Left colon (tissue), 2 donors: ENCODE measurements at regions not wholly inside any gene's neighbourhood (a gene's known extent, or its start where the extent isn't known, plus 50 kb on each side); places are given as distances from the start of the nearest gene placed in this dataset.

ENCODE experiments used
- ATAC-seq: fragments of 200-7000 bp; cut with Tn5 transposase; one replicate; pipeline ENCODE4 v1.9.1; 2020; ENCODE audit warnings: mild to moderate bottlenecking, moderate library complexity
- DNase-seq, 2 donors: peaks; one replicate each; pipeline ENCODE4 v3.0.0-alpha.2; 2020
- intact Hi-C, 2 donors: fragments of 100-400 bp; cut with DNase I in 1 of 2; cut with micrococcal nuclease in 1 of 2; formaldehyde crosslinking; loops; one replicate each; pipeline versions ENCODE4 v1.11.2 to v1.14.0; 2022; cut with DNase I, micrococcal nuclease
- donor health status: DM: no; HTN: no; CAD: no.
- donor health status: DM: yes; HTN: yes; CAD: no.

DNA sequence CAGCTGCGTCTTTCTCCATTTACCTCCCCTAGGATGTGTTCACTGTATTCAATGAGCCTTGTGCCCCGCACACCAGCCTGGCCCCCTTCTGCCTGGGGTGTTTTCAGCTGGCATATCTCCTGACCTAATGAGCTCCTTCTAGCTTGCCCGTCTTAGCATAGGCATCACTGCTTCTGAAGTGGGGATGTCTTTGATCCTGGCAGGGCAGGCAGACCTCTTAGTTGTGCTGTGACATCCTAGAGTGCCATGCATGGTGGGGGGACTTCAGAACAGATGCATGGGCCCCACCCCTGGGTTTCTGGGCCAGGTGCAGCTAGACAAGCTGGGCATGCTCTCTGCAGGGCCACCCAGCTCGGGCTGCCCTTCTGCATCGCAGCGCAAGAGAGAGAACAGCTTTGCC, 172.7 kb downstream of the GADD45G start:
- intact Hi-C loops = no loop called here
- DNase-seq = no peak
- ATAC-seq = no peak

DNA sequence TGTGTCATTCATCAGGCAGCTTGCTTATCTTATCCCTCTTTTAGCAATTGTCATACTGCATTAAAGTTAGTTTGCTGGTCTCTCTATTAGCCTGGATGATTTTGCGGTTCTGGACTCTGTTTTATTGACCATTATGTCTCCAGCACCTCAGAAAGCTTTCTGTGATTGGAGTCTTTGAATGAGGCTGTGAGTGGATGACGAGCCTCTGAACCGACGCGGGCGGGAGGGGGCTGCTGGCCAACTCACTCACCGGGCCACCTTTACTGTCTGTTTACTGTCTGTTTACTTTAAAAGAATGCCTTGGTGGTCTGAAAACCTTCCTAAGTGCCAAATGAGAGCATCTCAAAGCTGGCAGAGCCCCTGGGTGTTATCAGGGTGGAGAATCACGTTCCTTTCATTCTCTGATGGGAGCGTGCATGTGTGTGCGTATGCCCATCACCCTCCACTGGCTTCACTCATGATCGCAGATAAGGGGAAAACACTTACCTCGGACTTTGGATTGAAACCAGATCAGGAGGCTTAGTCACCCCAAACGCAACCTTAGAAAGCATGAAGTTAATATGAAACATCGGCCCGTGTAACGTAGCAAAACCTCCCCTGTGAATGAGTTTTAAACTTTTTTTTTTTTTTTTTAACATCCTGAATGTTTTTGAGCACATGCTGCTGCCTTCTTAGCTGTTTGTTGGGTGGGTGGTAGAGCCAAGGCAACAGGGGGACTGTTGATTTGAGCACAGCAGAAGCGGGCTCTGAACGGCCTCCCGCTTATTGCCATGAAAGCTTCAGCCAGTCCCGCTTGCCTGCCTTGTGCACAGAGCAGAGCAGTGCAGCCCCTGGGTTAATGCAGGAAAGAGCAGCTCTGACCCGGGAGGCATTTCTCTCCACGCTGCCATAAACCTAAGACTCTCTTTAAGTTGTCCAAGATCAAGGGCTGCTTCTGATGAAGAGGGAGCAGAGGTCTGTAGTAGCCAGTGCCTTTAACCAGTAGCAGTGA, 173.6 kb downstream of the GADD45G start:
- no peak for DNase-seq
- no peak for ATAC-seq
- intact Hi-C loops = no loop called here

DNA sequence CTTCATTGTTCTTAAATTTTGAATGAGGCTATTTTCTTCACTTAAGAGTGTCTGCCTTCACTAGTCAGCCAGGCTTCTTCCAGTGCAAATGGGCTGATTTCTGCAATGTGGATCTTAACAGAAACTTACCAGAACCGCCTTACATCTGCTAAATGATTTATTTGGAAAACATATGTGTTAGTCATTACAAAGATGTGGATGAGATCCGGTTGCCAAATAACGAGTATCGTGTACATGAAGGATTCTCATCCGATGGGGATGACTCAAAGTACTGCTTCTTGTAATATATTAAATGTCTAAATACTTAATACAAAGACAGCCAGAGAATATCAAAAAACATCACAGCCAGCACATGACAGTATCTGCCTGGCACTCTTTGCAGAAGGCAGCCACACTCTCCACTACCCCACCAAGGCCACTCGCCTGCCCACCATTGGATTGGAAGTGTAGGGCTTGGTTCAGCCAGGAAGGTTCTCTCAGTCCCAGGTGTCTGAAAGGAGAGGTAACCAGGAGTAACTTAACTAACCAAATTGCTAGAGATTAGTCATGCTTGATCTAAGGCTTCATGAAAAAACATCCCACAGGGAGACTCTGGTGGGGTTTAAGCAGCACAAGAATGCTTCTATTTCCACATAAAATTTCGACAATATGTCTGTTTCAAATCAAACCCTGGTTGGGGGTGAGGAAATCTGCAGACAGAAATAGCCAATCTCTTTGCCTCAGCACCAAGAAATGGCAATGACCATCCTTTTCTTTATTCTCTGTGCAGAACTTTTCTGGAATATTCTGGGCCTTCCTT, 174.8 kb downstream of the GADD45G start:
- DNase-seq = no peak
- ATAC-seq = no peak
- intact Hi-C loops = no loop called here

DNA sequence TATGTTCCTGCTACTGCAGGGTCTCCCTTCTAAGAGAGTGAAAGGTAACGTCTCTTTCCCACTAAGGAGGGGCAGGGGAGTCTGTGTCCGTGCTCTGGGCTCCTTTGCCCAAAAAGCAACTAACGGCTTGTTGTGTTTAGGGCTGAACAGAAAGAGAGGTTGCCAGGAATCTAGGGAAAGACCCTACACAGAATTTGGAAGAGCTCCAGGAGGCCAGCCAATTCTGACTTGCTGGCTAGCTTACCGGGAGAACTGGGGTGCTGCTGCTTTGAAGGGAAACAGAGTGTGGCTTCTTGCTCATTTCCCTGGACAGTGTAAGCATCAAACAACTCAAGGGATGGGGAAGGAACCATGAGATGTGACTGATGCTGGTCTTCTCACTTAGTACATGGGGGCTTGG, 176.1 kb downstream of the GADD45G start:
- intact Hi-C loops = no loop called here
- ATAC-seq (no peak), DNase-seq (no peak)

DNA sequence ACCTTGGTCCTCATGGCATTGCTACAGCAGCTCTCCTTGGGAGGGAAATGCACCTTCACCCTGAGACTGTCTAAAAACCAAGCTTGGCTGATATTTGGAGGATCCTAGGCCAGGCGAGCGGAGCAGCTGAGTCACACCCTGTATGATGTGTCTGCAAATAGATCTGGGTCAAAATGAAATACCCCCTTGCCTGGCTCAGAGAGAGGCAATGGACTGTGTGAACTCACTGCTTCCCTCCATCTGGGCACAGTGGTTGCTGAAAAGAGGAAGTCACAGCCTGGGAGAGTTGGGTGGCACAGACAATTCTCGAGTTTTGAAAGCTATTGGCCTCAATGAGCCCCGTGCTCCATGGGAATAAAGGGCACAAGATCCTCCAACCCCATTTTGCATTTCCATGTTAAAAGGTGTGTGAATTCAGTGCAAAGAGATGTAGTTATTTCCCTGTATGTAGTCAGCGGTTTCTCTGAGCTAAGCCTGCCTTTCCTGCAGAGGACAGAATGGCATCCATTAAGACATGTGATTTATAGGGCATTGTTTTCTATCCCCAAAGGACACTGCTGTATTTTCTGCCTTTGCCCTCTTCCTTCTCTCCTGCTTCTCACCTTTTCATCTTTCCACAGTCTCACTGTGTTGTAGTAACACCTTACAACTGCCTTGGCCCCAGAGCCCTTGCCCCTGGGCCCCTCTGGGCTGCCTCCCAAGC, 177.2 kb downstream of the GADD45G start:
- ATAC-seq (no peak), DNase-seq (no peak)
- intact Hi-C loops = no loop called here

DNA sequence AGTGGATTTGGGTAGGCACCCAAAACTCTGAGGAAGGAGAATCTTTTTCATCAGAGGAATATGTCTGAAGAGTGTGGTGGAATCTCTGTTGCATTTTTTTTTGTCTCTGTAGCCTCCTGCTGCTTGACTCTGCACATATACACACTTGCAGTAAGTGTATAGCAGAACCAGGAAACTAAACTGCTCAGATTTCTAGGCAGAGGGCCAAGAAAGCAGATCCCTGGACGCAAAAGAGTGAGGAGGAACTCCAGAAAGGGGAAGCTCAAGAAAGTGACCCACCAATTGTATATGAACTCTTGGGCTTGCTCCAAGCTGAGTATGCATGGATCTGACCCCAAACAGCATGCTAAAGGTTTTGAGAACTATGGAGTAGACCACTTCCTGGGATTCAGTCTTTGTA, 181.8 kb downstream of the GADD45G start:
- ATAC-seq (peak; percentile 91), DNase-seq (peak; percentile 27 to 34)
- intact Hi-C loops = no loop called here

DNA sequence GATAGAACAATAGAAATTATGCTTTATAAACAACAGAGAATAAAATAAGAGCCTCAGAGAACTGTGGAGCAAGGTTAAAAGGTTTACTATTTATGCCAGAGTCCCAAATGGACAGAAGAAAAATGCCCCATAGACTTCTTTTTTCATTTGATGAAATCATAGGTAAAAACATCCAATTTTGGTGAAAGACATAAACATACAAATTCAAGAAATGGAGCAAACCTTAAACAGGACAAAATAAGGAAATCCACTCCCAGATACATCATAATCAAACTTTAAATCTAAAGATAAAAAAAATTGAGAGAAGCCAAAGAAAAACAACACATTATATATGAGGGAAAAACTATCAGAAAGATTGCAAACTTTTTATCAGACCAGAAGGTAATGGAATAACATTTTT, 182.8 kb downstream of the GADD45G start:
- DNase-seq (no peak), ATAC-seq (no peak)
- intact Hi-C loops = no loop called here

DNA sequence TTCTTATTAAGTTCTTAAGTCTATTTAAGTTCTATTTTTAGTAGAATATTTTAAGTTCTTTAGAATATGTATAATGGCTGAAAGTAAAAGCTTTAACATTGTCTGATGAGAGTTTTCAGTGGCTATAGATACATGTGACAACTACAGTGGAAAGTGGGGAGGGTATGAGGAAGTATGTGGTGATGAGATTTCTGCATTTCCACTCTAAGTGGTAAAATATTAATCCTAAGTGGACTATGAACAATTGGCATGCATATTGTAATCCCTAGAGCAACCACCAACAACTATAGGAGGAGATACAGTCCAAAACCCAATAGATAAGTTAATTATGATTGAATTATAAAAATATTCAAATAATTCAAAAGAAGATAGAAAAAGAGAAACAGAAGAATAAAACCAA, 183.6 kb downstream of the GADD45G start:
- intact Hi-C loops = no loop called here
- DNase-seq = no peak
- ATAC-seq = no peak

DNA sequence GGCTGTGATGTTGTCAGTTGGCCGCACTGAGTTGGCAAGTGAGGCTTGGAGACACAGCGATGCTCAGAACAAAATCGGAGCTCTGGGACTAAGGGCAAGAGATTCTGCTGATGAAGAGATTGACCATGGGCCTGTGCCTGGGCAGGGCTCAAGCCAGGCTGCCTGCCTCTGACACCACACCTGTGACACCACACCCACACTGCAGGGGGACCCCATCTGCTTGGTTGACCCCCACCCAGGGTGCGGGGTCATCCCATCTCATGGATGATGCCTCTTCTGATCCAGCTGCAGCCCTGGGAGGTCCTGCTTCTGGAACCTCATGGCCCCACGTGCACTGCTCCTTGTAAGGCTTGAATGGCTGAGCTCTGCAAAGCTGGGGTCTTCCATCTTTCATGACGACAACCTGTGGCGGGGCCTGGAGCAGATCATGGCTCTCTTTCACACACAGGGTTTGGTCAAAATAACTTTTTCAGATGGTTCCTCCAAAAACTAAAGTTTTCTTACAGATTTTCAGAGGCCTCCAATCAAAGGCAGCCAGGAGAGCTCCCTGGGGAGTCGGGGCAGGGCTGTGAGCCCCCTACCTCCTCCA, 185.2 kb downstream of the GADD45G start:
- intact Hi-C loops = no loop called here
- no peak for ATAC-seq
- no peak for DNase-seq

DNA sequence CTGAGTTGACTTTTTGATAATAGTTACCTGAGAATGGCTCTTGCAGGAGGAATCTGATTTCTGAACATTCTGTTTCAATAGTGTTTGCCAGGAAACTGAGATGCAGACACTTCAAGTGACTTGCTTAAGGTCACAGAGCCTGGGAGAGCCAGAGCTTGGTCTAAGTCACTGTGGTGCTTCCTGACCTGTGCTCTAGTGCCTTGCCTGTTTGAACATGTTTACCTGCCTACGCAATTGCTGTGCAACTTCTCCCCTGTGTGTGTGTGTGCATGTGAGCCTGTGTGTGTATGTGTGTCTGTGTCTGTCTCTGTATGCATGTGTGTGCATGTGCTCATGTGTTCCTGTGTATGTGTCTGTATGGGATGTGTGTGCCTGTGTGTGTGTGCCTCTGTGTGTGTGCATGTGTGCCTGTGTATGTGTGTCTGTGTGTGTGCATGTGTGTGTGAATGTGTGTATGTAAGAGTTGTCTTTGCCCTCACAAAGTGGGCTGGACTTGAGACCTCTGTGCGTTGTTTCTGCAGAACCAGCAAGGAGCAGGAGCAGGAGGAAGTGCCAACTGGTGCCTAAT, 185.8 kb downstream of the GADD45G start:
- intact Hi-C loops = no loop called here
- DNase-seq (no peak), ATAC-seq (peak; percentile 63)

DNA sequence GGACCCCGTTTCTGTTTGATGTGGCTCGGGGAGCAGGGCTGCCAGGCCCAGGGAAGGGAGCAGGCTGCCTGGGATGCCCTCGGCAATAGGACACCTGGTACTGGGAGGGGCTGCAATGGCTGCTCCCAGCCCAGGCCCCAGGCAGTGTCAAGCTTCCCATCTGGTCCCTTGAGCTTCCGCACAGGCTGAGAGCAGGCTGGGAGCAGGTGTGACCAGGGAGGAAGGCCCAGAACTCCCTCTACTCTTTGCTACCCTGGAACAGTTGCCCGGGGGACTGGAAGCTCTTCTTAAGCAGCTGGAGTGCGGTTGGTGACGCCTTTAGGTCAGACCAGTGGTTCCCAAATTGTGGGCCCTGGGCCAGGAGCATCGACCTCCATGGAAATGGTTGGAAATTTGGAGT, 186.9 kb downstream of the GADD45G start:
- DNase-seq (no peak), ATAC-seq (peak; percentile 29)
- intact Hi-C loops = no loop called here

DNA sequence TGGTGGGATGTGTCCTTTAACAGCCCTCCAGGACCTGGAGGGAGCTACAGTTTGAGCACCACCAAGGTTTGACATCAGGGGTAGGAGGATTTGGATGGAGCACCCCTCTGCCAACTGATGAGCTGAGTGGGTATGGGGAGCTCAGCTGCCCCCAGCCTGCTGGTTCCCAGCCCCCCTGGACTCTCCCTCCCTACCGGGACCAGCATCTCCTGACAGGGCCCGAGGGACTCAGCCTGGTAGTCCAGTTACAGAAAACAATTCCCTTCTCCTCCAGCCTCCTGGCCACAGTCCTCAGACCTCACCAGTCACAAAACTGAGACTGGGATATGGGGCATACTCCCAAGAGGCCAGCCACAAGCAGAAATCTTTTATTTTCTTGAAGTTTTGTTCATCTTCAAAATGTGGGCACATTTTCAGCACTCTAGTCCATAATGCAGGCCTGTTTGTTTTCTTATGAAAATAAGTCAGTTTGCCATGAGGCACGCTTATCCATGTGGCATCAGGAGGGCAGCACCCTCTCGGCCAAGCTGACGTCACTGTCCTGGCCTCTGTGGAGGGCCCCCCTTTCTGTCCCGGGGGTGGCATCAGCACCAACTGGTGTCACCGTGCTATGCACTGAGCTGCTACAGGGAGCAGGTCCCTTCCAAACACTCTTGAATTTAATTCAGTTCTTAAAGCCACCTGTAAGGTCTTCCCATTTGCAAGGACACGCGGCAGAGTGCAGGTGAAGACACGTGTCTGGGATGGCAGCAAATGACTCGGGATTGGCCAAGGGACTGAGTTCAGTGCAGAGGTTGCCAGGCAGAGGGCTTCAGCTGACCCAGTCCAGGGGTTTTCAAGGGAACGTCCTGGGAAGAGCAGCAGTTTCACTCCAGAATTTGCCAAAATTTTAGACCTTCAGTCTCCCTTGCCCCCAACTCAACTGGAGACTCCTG, 187.6 kb downstream of the GADD45G start:
- ATAC-seq (no peak), DNase-seq (no peak)
- intact Hi-C loops = no loop called here

DNA sequence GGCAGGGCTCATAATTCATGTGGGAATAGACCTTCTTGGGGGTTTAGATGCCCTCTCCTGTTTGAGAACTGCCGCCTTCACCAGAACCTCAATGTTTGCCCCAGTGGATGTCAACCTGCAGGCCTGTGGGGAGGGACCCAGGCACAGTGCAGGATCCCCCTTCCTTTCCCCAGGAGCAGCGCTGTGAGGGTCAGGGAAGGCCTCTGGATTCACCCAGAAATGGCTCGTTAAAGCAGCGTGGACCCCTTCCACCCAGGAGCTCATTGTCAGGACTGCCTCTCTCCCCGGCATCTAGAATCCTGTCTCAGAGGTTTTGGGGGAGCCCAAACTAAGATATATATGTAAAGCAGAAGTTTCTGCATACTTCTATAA, 188.3 kb downstream of the GADD45G start:
- intact Hi-C loops = no loop called here
- ATAC-seq (no peak), DNase-seq (no peak)

DNA sequence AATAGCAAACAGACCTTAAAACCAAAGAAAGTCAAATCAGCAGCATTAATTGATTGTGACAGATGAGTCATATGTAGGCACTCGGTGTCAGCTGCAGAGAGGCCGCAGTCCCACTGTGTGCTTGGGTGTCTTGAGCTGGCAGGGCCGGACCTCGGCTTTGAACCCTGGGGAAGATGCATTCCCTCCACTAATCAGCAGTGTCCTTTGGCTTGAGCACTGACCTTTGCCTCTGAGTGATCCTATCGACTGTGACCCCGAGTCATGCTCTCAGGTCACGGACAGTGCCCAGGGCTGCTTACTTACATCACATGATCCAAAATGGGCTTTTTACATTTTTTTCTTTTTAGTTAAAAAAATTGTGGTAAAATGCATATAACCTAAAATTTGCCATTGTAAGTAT, 188.7 kb downstream of the GADD45G start:
- no peak for ATAC-seq
- no peak for DNase-seq
- intact Hi-C loops = no loop called here

DNA sequence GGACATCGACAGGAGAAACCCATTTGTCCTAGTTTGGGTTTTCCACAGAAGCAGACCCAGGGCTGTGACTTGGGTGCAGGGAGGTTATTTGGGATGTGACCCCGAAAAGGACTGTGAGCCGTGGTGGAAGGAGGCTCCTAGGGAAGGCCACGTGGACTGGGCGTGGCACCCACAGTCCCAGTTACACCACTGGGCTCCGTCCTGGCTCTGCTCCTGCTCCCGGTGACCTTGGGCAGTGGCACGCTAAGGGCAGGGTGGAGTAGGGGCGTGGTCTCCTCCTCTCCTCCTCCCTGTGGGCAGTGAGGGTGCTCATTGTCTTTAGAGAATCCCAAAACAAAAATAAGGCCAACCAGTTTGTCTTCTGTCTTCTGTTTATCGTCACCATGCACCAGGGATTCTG, 190.1 kb downstream of the GADD45G start:
- intact Hi-C loops = no loop called here
- peak; percentile 74 for ATAC-seq

DNA sequence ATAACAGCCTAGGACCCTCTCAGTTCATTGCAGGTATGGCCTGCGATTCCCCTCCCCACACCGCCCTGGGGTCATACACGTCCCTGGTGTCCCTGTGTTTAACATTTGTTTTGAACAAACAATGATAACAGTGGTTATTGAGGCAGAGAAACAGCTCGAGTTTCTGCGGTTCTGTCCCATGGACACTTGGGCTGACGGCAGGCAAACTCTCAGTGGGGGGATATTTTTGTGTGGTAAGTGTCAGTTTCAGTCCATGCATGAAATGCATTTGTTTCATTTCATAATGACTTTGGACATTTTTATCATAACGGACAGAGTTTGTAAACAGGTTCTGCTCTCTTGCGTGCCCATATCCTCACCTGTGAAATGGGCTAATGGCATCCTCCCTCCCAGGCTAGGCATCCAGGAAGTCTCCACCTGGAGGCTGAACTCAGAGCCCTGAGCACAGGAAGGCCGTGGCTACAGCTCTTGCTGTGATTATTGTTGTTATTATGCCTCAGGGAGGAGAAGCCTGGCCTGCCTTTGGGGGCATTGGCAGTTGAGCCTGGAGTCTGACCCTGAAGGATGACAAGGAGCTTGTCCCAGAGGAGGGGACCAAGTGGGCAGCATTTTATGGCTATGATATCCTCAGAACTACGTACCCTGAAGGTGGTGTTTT, 190.9 kb downstream of the GADD45G start:
- ATAC-seq = no peak

More for the DNA sequence above, 190.1 kb downstream of the GADD45G start:
- peak in 1 of 2 donors; percentile 25 for DNase-seq

DNA sequence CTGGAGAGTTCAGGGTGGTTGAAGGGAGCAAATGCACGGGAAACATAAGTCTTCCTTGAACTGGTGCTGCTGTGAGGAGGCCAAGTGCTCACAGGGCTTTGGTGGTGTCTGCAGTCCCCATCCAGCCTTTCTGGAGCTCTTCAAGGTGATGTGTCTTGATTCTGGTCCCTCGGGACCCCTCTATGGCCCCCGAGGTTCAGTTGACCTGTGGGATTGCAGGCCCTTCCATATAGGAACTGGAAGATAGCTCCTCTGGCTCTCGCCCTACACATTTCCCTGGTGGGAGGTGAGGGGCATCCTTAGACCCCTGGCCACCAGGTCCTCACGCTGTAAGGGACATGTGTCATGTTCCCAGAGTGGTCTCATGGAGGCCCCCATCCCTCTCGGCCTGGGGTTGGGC, 191.8 kb downstream of the GADD45G start:
- intact Hi-C loops = no loop called here
- DNase-seq (no peak), ATAC-seq (no peak)

More for the DNA sequence above, 190.9 kb downstream of the GADD45G start:
- no peak for DNase-seq
- intact Hi-C loops = no loop called here
